ENCODE measurements at regions not wholly inside any gene's neighbourhood (a gene's known extent, or its start where the extent isn't known, plus 50 kb on each side); places are given as distances from the start of the nearest gene placed in this dataset.

DNA sequence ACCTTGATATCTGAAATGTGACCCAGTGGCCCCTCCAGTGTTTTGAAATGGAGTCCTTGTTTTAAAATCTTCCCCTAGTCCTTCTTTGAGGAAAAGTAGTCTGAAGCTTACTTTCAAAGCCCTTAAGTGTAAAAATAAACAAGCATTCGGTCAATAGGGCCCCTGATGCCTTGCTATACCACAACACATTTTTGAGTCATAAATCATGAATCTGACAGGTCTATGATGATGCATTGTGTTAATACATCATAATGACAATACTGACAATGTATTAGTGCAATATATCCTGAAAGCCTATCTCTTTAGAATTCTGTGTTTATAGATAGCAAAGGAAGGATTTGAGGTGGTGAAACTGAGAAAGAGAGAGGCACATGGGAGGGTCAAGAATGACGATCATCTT is 464.2 kb downstream of the MEIS1 start:
- no peak overlapping the region for H3K4me2 ChIP-seq (ENCODE audit: low read depth, low read length)

DNA sequence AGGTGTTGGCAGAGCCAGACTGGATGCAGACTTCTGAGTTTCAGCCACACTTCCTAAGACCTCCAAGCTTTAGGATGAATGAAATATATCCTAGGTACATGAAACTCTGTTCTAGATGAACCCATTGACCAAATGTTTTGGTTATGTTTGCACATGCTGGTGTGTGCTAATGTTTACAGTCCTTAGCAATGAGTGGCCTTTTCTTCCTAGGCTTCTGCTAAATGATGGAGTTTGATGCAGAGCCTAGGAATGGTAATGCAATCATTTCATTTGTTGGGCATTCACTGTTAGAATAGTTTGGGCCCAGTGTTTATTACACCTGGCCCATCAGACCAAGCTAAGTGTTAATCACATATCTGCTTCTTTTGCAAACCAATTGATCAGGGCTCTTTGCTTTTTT is 464.7 kb downstream of the MEIS1 start:
- Histone ChIP-seq H3K36me3 (replicated peaks; ENCODE audit: insufficient read depth, low read length) (no peaks in the 10 kb centered on the region), H4K20me1 (ENCODE audit: insufficient read depth, low read length) (no peaks in the 10 kb centered on the region), H3K4me2 (ENCODE audit: low read depth, low read length) (no peak overlapping the region), H3K4me1 (ENCODE audit: low read length) (no peaks in the 10 kb centered on the region), H3K79me2 (ENCODE audit: low read length) (no peaks in the 10 kb centered on the region), H3K9me3 (replicated peaks; ENCODE audit: insufficient read depth, low read length) (no peaks in the 10 kb centered on the region), H3F3A (ENCODE audit: insufficient read depth, low read length) (no peaks in the 10 kb centered on the region), H3K9ac (ENCODE audit: low read length) (no peak overlapping the region), H3K27me3 (replicated peaks; ENCODE audit: insufficient read depth, low read length) (no peaks in the 10 kb centered on the region), H3K9me2 (replicated peaks; ENCODE audit: insufficient read depth, low read length) (no peaks in the 10 kb centered on the region), H3K27ac (ENCODE audit: low read length) (no peak overlapping the region), H2AFZ (ENCODE audit: low read length) (no peak overlapping the region), H3K4me3 (ENCODE audit: low read length) (no peak overlapping the region)
- no peak for TF ChIP-seq EZH2phosphoT487 (IDR thresholded peaks at IDR 0.05; ENCODE audit: low read length)
- TF ChIP-seq EZH2 (optimal IDR thresholded peaks at IDR 0.05; ENCODE audit: low read depth, low read length), result no peak
- TF ChIP-seq, protein P1, sequence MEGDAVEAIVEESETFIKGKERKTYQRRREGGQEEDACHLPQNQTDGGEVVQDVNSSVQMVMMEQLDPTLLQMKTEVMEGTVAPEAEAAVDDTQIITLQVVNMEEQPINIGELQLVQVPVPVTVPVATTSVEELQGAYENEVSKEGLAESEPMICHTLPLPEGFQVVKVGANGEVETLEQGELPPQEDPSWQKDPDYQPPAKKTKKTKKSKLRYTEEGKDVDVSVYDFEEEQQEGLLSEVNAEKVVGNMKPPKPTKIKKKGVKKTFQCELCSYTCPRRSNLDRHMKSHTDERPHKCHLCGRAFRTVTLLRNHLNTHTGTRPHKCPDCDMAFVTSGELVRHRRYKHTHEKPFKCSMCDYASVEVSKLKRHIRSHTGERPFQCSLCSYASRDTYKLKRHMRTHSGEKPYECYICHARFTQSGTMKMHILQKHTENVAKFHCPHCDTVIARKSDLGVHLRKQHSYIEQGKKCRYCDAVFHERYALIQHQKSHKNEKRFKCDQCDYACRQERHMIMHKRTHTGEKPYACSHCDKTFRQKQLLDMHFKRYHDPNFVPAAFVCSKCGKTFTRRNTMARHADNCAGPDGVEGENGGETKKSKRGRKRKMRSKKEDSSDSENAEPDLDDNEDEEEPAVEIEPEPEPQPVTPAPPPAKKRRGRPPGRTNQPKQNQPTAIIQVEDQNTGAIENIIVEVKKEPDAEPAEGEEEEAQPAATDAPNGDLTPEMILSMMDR (IDR thresholded peaks at IDR 0.05; ENCODE audit: low read length), result no peak
- no peak for DNase-seq

More for the DNA sequence above, 464.2 kb downstream of the MEIS1 start:
- no peaks in the 10 kb centered on the region for H3K36me3 ChIP-seq (replicated peaks; ENCODE audit: insufficient read depth, low read length)
- H3F3A ChIP-seq (ENCODE audit: insufficient read depth, low read length), result no peaks in the 10 kb centered on the region
- no peaks in the 10 kb centered on the region for H3K4me1 ChIP-seq (ENCODE audit: low read length)
- no peak overlapping the region for H2AFZ ChIP-seq (ENCODE audit: low read length)
- no peak overlapping the region for H3K27ac ChIP-seq (ENCODE audit: low read length)
- no peaks in the 10 kb centered on the region for H3K9me2 ChIP-seq (replicated peaks; ENCODE audit: insufficient read depth, low read length)
- no peak overlapping the region for H3K4me3 ChIP-seq (ENCODE audit: low read length)
- H3K27me3 ChIP-seq (replicated peaks; ENCODE audit: insufficient read depth, low read length), result no peaks in the 10 kb centered on the region
- H4K20me1 ChIP-seq (ENCODE audit: insufficient read depth, low read length), result no peaks in the 10 kb centered on the region
- no peaks in the 10 kb centered on the region for H3K9me3 ChIP-seq (replicated peaks; ENCODE audit: insufficient read depth, low read length)
- TF ChIP-seq EZH2 (optimal IDR thresholded peaks at IDR 0.05; ENCODE audit: low read depth, low read length) (no peak), EZH2phosphoT487 (IDR thresholded peaks at IDR 0.05; ENCODE audit: low read length) (no peak)
- TF ChIP-seq, protein P1 (IDR thresholded peaks at IDR 0.05; ENCODE audit: low read length), result no peak
- no peak for DNase-seq
- no peak overlapping the region for H3K9ac ChIP-seq (ENCODE audit: low read length)
- no peaks in the 10 kb centered on the region for H3K79me2 ChIP-seq (ENCODE audit: low read length)

DNA sequence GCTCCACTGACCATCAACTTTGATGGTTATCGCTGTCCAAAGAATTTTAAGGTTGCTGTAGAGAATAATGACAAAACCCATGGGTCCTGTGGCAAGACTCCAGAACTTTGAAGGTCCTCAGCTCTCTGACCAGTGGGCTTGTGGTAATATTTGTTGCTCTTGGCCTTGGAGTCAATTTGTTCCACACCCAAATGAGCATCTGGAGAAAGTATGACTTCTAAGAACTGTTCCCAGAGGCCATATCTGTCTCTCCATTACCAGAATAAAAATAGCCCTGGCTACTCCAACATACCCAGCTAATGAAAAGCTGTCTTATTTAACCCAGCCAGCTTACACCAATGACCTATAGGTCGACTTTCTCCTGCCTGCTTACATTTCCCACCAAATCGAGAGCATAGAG is 466.4 kb downstream of the MEIS1 start:
- no peaks in the 10 kb centered on the region for H3F3A ChIP-seq (ENCODE audit: insufficient read depth, low read length)
- TF ChIP-seq, protein P1 (IDR thresholded peaks at IDR 0.05; ENCODE audit: low read length), result no peak
- no peak for TF ChIP-seq EZH2 (optimal IDR thresholded peaks at IDR 0.05; ENCODE audit: low read depth, low read length)
- no peak for TF ChIP-seq EZH2phosphoT487 (IDR thresholded peaks at IDR 0.05; ENCODE audit: low read length)
- no peaks in the 10 kb centered on the region for H3K79me2 ChIP-seq (ENCODE audit: low read length)
- H3K4me1 ChIP-seq (ENCODE audit: low read length), result no peaks in the 10 kb centered on the region
- no peaks in the 10 kb centered on the region for H3K9me2 ChIP-seq (replicated peaks; ENCODE audit: insufficient read depth, low read length)
- no peaks in the 10 kb centered on the region for H3K36me3 ChIP-seq (replicated peaks; ENCODE audit: insufficient read depth, low read length)
- no peaks in the 10 kb centered on the region for H4K20me1 ChIP-seq (ENCODE audit: insufficient read depth, low read length)
- DNase-seq, result no peak
- no peaks in the 10 kb centered on the region for H3K9me3 ChIP-seq (replicated peaks; ENCODE audit: insufficient read depth, low read length)
- H3K4me2 ChIP-seq (ENCODE audit: low read depth, low read length), result no peak overlapping the region
- no peak overlapping the region for H3K27ac ChIP-seq (ENCODE audit: low read length)
- H3K9ac ChIP-seq (ENCODE audit: low read length), result no peak overlapping the region
- no peak overlapping the region for H3K4me3 ChIP-seq (ENCODE audit: low read length)
- H3K27me3 ChIP-seq (replicated peaks; ENCODE audit: insufficient read depth, low read length), result no peaks in the 10 kb centered on the region
- H2AFZ ChIP-seq (ENCODE audit: low read length), result no peak overlapping the region

All from MM.1S (cell line).